Hepatocyte (in vitro differentiated cells): ENCODE measurements at regions not wholly inside any gene's neighbourhood (a gene's known extent, or its start where the extent isn't known, plus 50 kb on each side); places are given as distances from the start of the nearest gene placed in this dataset.

Experiments
- DNase-seq: peaks from one replicate; pipeline ENCODE4 v3.0.0-alpha.2; 2016; ENCODE audit warnings: low spot score
- H2AFZ ChIP-seq: fragments of 200-600 bp; sonication (generic); 2 replicates; pipeline ENCODE4 v1.6.0; 2016; ENCODE audit warnings: antibody characterized with exemption, mild to moderate bottlenecking
- H3K27ac ChIP-seq: fragments of 200-600 bp; sonication (generic); 2 replicates; pipeline ENCODE4 v1.5.1; 2016; ENCODE audit warnings: mild to moderate bottlenecking
- H3K27me3 ChIP-seq: fragments of 200-600 bp; sonication (generic); 2 replicates; pipeline ENCODE4 v1.6.1; 2016
- H3K36me3 ChIP-seq: fragments of 200-600 bp; sonication (generic); replicated peaks from 2 replicates; pipeline ENCODE4 v1.5.1; 2016; ENCODE audit warnings: low read depth; ENCODE audit not compliant: insufficient read depth
- H3K4me1 ChIP-seq: fragments of 200-600 bp; sonication (generic); 2 replicates; pipeline ENCODE4 v1.5.1; 2016; ENCODE audit warnings: mild to moderate bottlenecking, moderate library complexity; ENCODE audit not compliant: insufficient read depth
- H3K4me2 ChIP-seq: fragments of 200-600 bp; sonication (generic); 2 replicates; pipeline ENCODE4 v1.6.0; 2016
- H3K4me3 ChIP-seq: fragments of 200-600 bp; sonication (generic); 2 replicates; pipeline ENCODE4 v1.5.1; 2016; ENCODE audit warnings: mild to moderate bottlenecking
- H3K79me2 ChIP-seq: fragments of 200-600 bp; sonication (generic); 2 replicates; pipeline ENCODE4 v1.6.0; 2017; ENCODE audit warnings: mild to moderate bottlenecking
- H3K9me2 ChIP-seq: fragments of 200-600 bp; sonication (generic); replicated peaks from 2 replicates; pipeline ENCODE4 v1.6.0; 2017; ENCODE audit warnings: mild to moderate bottlenecking; ENCODE audit not compliant: insufficient read depth
- H3K9me3 ChIP-seq: fragments of 200-600 bp; sonication (generic); 2 replicates; pipeline ENCODE4 v1.5.1; 2016; ENCODE audit warnings: low read depth, mild to moderate bottlenecking
- H4K20me1 ChIP-seq: fragments of 200-600 bp; sonication (generic); 2 replicates; pipeline ENCODE4 v1.6.0; 2016; ENCODE audit warnings: mild to moderate bottlenecking; ENCODE audit not compliant: insufficient read depth, poor library complexity, severe bottlenecking
- CTCF ChIP-seq: fragments of 200-600 bp; sonication (generic); IDR thresholded peaks from 2 replicates; pipeline ENCODE4 v1.5.1; 2016; ENCODE audit warnings: antibody characterized with exemption, mild to moderate bottlenecking; ENCODE audit not compliant: poor library complexity
- EZH2 ChIP-seq: fragments of 200-600 bp; sonication (generic); IDR thresholded peaks from 2 replicates; pipeline ENCODE4 v1.6.1; 2016; ENCODE audit warnings: antibody characterized with exemption, mild to moderate bottlenecking, borderline replicate concordance
- EZH2phosphoT487 ChIP-seq: fragments of 200-600 bp; sonication (generic); IDR thresholded peaks from one replicate; pipeline ENCODE4 v1.6.1; 2018; ENCODE audit warnings: antibody characterized with exemption, mild to moderate bottlenecking, low read depth, moderate library complexity; ENCODE audit not compliant: unreplicated experiment, severe bottlenecking
- WGBS: methylation state at CpG from one replicate; pipeline ENCODE4 v1.1.6; 2016; ENCODE audit warnings: low lambda C conversion rate; ENCODE audit errors: missing lambda C conversion rate; 5-methylcytosine and 5-hydroxymethylcytosine counted together

- H3K4me2 ChIP-seq, result peak overlapping the region; percentile 35
- DNase-seq, result peak; percentile 91
- TF ChIP-seq EZH2 (no peak), CTCF (peak; percentile 63), EZH2phosphoT487 (no peak)
- H3K4me3 ChIP-seq, result no peak overlapping the region
- no peaks in the 10 kb centered on the region for H4K20me1 ChIP-seq
- H3K9me2 ChIP-seq, result no peaks in the 10 kb centered on the region
- no peak overlapping the region for H2AFZ ChIP-seq
- H3K27me3 ChIP-seq, result peaks cover 16% of the 10 kb centered on the region
- WGBS, result 26% methylated on average over 13 of the region's 14 CpGs
- no peaks in the 10 kb centered on the region for H3K9me3 ChIP-seq
- H3K27ac ChIP-seq, result no peak overlapping the region
- H3K36me3 ChIP-seq, result no peaks in the 10 kb centered on the region
- H3K79me2 ChIP-seq, result no peaks in the 10 kb centered on the region
- H3K4me1 ChIP-seq, result no peaks in the 10 kb centered on the region
Measured at GRCh38 chr22:22357024-22357883, 112.7 kb downstream of the VPREB1 start.

- no peak for TF ChIP-seq CTCF
- TF ChIP-seq EZH2, result no peak
- no peak for TF ChIP-seq EZH2phosphoT487
- Histone ChIP-seq H3K4me3 (no peak overlapping the region), H4K20me1 (no peaks in the 10 kb centered on the region), H3K4me2 (no peak overlapping the region), H3K27me3 (peaks cover 23% of the 10 kb centered on the region), H3K27ac (no peak overlapping the region), H2AFZ (no peak overlapping the region), H3K9me2 (no peaks in the 10 kb centered on the region), H3K79me2 (no peaks in the 10 kb centered on the region), H3K9me3 (no peaks in the 10 kb centered on the region), H3K36me3 (no peaks in the 10 kb centered on the region), H3K4me1 (no peaks in the 10 kb centered on the region)
- WGBS, result 82% methylated on average over 4 of the region's 4 CpGs
- no peak for DNase-seq
Measured at GRCh38 chr22:22358152-22358551, 113.6 kb downstream of the VPREB1 start.

GRCh38 chr22:22358686-22359085 is 114.1 kb downstream of the VPREB1 start:
- no peak overlapping the region for H2AFZ ChIP-seq
- no peaks in the 10 kb centered on the region for H3K9me3 ChIP-seq
- H3K27me3 ChIP-seq, result peaks cover 25% of the 10 kb centered on the region
- H3K27ac ChIP-seq, result no peak overlapping the region
- no peaks in the 10 kb centered on the region for H3K79me2 ChIP-seq
- no peaks in the 10 kb centered on the region for H4K20me1 ChIP-seq
- 82% methylated on average over 2 of the region's 2 CpGs for WGBS
- H3K4me2 ChIP-seq, result no peak overlapping the region
- no peak for DNase-seq
- no peaks in the 10 kb centered on the region for H3K9me2 ChIP-seq
- TF ChIP-seq EZH2, result no peak
- TF ChIP-seq CTCF, result no peak
- no peak for TF ChIP-seq EZH2phosphoT487
- H3K4me3 ChIP-seq, result no peak overlapping the region
- no peaks in the 10 kb centered on the region for H3K4me1 ChIP-seq
- no peaks in the 10 kb centered on the region for H3K36me3 ChIP-seq
